Fibroblast of villous mesenchyme (primary cell): ENCODE measurements at regions not wholly inside any gene's neighbourhood (a gene's known extent, or its start where the extent isn't known, plus 50 kb on each side); places are given as distances from the start of the nearest gene placed in this dataset.
A peak's percentile ranks its signal among the peaks of the same experiment; 100 is the strongest.

ENCODE experiments used
- DNase-seq: peaks from one replicate; pipeline ENCODE4 v3.0.0-alpha.2; 2010; ENCODE audit warnings: low read depth
- H3K4me3 ChIP-seq: 2 replicates; pipeline ENCODE4 v1.5.1; 2011; ENCODE audit warnings: low read depth, mild to moderate bottlenecking, low read length
- CTCF ChIP-seq: IDR thresholded peaks from 2 replicates; pipeline ENCODE4 v1.5.1; 2012; ENCODE audit warnings: low read depth, mild to moderate bottlenecking, low read length; ENCODE audit not compliant: insufficient read depth

GRCh38 chr7:45235905-45236304 lies 78.3 kb downstream of the RAMP3 start:
- no peak overlapping the region for H3K4me3 ChIP-seq
- DNase-seq = no peak
- no peak for TF ChIP-seq CTCF

GRCh38 chr7:45236666-45237065 lies 79.1 kb downstream of the RAMP3 start:
- peak; percentile 23 for DNase-seq
- no peak for TF ChIP-seq CTCF
- no peak overlapping the region for H3K4me3 ChIP-seq

- DNase-seq = no peak
Observed at GRCh38 chr7:45237788-45238461, 80.3 kb downstream of the RAMP3 start.

GRCh38 chr7:45238806-45239205 lies 81.2 kb downstream of the RAMP3 start:
- no peak for DNase-seq
- H3K4me3 ChIP-seq = no peak overlapping the region
- TF ChIP-seq CTCF = no peak

More at GRCh38 chr7:45237788-45238461, 80.3 kb downstream of the RAMP3 start:
- no peak for TF ChIP-seq CTCF
- no peak overlapping the region for H3K4me3 ChIP-seq

- no peak overlapping the region for H3K4me3 ChIP-seq
- DNase-seq = peak; percentile 10
Observed at GRCh38 chr7:45239486-45239885, 81.9 kb downstream of the RAMP3 start.

GRCh38 chr7:45240273-45240771 lies 82.7 kb downstream of the RAMP3 start:
- no peak for DNase-seq
- TF ChIP-seq CTCF = no peak
- no peak overlapping the region for H3K4me3 ChIP-seq

More at GRCh38 chr7:45239486-45239885, 81.9 kb downstream of the RAMP3 start:
- no peak for TF ChIP-seq CTCF

GRCh38 chr7:45240926-45241325 lies 83.3 kb downstream of the RAMP3 start:
- no peak overlapping the region for H3K4me3 ChIP-seq
- no peak for DNase-seq
- no peak for TF ChIP-seq CTCF
